HFFc6 (cell line): ENCODE measurements at regions not wholly inside any gene's neighbourhood (a gene's known extent, or its start where the extent isn't known, plus 50 kb on each side); places are given as distances from the start of the nearest gene placed in this dataset.

Experiments
- DNase-seq: peaks from one replicate; pipeline ENCODE4 v3.0.0-alpha.2; 2018
- H3K27ac Mint-ChIP-seq: 2 replicates; pipeline ENCODE4 v1.8.0; 2020; ENCODE audit warnings: mild to moderate bottlenecking, mixed read lengths
- H3K27me3 Mint-ChIP-seq: 2 replicates; pipeline ENCODE4 v1.8.0; 2021; ENCODE audit warnings: mild to moderate bottlenecking, moderate library complexity, mixed read lengths; ENCODE audit not compliant: insufficient read depth
- H3K36me3 Mint-ChIP-seq: 2 replicates; pipeline ENCODE4 v1.8.0; 2021; ENCODE audit warnings: low read depth, mixed read lengths
- H3K4me1 Mint-ChIP-seq: 2 replicates; pipeline ENCODE4 v1.8.0; 2020; ENCODE audit warnings: low read depth, mixed read lengths
- H3K4me3 Mint-ChIP-seq: 2 replicates; pipeline ENCODE4 v1.8.0; 2020; ENCODE audit warnings: mild to moderate bottlenecking, moderate library complexity, mixed read lengths
- H3K9me3 Mint-ChIP-seq: 2 replicates; pipeline ENCODE4 v1.8.0; 2020; ENCODE audit warnings: mild to moderate bottlenecking, mixed read lengths
- CTCF ChIP-seq: fragments of 200-600 bp; sonication (generic); IDR thresholded peaks from 2 replicates; pipeline ENCODE4 v1.5.0; 2021; ENCODE audit warnings: antibody characterized with exemption, mild to moderate bottlenecking

DNA sequence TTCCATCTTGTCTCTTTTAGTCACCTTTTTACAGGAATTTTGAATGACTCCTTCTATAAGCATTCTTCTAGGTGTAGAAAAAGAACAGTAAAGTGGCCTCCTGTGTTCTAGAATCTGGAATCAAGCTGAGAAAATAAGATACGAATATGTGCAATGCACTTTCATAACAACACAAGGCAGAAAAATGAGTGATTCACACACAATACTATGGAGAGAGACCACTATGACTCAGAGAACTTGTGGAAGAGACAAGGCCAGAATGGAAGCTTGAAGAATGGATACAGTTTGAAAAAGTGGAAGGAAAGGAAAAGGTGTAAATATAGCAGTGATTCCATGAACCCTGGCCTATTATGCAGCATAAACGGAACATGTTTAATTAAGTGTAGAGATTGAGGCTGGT, 57.1 kb upstream of the SAMSN1 start:
- H3K27me3 Mint-ChIP-seq: no peaks in the 10 kb centered on the region; the same call in 1 of the 2 replicates
- peaks cover 33% of the 10 kb centered on the region for H3K9me3 Mint-ChIP-seq
- no peak overlapping the region for H3K27ac Mint-ChIP-seq
- TF ChIP-seq CTCF: no peak
- no peaks in the 10 kb centered on the region for H3K4me1 Mint-ChIP-seq
- DNase-seq: peak; percentile 7
- H3K4me3 Mint-ChIP-seq: no peak overlapping the region
- no peaks in the 10 kb centered on the region for H3K36me3 Mint-ChIP-seq

GRCh38 chr21:14602382-14602958, 56.4 kb upstream of the SAMSN1 start:
- H3K9me3 Mint-ChIP-seq: peaks cover 28% of the 10 kb centered on the region
- no peak for DNase-seq
- no peaks in the 10 kb centered on the region for H3K4me1 Mint-ChIP-seq
- no peak for TF ChIP-seq CTCF
- no peak overlapping the region for H3K27ac Mint-ChIP-seq
- H3K27me3 Mint-ChIP-seq: no peaks in the 10 kb centered on the region; the same call in 1 of the 2 replicates
- no peaks in the 10 kb centered on the region for H3K36me3 Mint-ChIP-seq
- H3K4me3 Mint-ChIP-seq: no peak overlapping the region

DNA sequence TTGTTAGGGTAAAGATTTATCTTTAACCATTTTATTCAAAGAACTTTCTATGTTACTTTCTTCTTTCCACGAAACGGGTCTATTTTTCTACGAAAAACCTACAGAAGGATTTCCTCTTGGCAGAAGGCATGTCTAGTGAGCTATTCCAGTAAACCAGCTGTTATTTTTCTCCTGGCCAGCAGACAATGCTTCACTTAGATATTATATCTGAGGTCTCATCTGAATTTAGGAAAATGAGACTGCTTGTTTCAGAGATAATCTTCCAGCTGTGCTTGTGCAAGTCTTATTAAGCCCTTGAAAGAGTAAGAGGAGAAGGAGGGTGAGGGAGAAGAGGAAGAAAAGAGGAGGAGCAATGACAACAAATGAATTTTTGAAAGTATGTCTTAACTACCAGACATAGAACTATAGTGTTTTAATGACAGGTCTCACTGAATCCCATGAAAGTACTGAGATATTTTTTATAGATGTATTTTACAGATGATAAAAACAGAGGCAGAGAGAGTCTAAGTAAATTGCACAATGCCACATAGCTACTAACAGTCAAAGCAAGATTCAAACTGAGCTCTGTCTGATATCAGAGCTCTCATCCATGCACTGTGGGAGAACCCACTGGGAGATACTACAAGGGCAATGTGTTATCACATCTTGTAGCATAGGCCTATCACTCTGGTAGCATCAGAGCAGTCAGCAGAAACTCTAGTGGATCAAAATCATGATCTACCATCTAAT, 54.6 kb upstream of the SAMSN1 start:
- H3K27ac Mint-ChIP-seq: no peak overlapping the region
- TF ChIP-seq CTCF: no peak
- H3K4me1 Mint-ChIP-seq: no peaks in the 10 kb centered on the region
- no peak for DNase-seq
- no peaks in the 10 kb centered on the region for H3K36me3 Mint-ChIP-seq
- H3K9me3 Mint-ChIP-seq: peaks cover 33% of the 10 kb centered on the region
- H3K4me3 Mint-ChIP-seq: no peak overlapping the region
- H3K27me3 Mint-ChIP-seq: no peaks in the 10 kb centered on the region; the same call in 1 of the 2 replicates

GRCh38 chr21:14598065-14598464, 52.0 kb upstream of the SAMSN1 start:
- peaks cover 22% of the 10 kb centered on the region for H3K9me3 Mint-ChIP-seq
- no peak for TF ChIP-seq CTCF
- no peaks in the 10 kb centered on the region; the same call in 1 of the 2 replicates for H3K27me3 Mint-ChIP-seq
- no peak for DNase-seq
- no peak overlapping the region for H3K4me3 Mint-ChIP-seq
- no peak overlapping the region for H3K27ac Mint-ChIP-seq
- H3K4me1 Mint-ChIP-seq: no peaks in the 10 kb centered on the region
- H3K36me3 Mint-ChIP-seq: no peaks in the 10 kb centered on the region
